Mesendoderm (in vitro differentiated cells): ENCODE measurements at regions not wholly inside any gene's neighbourhood (a gene's known extent, or its start where the extent isn't known, plus 50 kb on each side); places are given as distances from the start of the nearest gene placed in this dataset.
"Not testable (repeated sequence)": the region's sequence is repeated elsewhere in the genome, so short reads cannot be mapped to it uniquely, and the experiment has no call there.

Experiments
- DNase-seq: peaks from one replicate; pipeline ENCODE4 v3.0.0; 2013
- H2AK5ac ChIP-seq: 2 replicates; pipeline ENCODE4 v1.6.1; 2013; ENCODE audit warnings: low read length, inconsistent platforms
- H2BK120ac ChIP-seq: 2 replicates; pipeline ENCODE4 v1.6.1; 2013; ENCODE audit warnings: low read depth, mild to moderate bottlenecking, low read length, moderate library complexity, mixed read lengths
- H2BK15ac ChIP-seq: replicated peaks from 2 replicates; pipeline ENCODE4 v1.6.1; 2013; ENCODE audit warnings: low read depth, mild to moderate bottlenecking, moderate library complexity
- H2BK5ac ChIP-seq: 2 replicates; pipeline ENCODE4 v1.6.1; 2013; ENCODE audit warnings: low read length, inconsistent platforms
- H3K18ac ChIP-seq: 2 replicates; pipeline ENCODE4 v1.6.1; 2013; ENCODE audit warnings: mild to moderate bottlenecking, low read length, mixed read lengths
- H3K23ac ChIP-seq: one replicate; pipeline ENCODE4 v1.6.1; 2013; ENCODE audit warnings: low read length
- H3K27ac ChIP-seq: 2 replicates; pipeline ENCODE4 v1.5.1; 2013; ENCODE audit warnings: low read depth, mild to moderate bottlenecking, inconsistent platforms, low read length, moderate library complexity
- H3K27me3 ChIP-seq: 2 replicates; pipeline ENCODE4 v1.6.1; 2013; ENCODE audit warnings: low read length, control low read depth, mild to moderate bottlenecking, inconsistent platforms; ENCODE audit not compliant: insufficient read depth, poor library complexity
- H3K36me3 ChIP-seq: 2 replicates; pipeline ENCODE4 v1.6.1; 2013; ENCODE audit warnings: low read length, inconsistent platforms; ENCODE audit not compliant: control insufficient read depth, insufficient read depth
- H3K4ac ChIP-seq: one replicate; pipeline ENCODE4 v1.6.1; 2013; ENCODE audit warnings: low read depth, mild to moderate bottlenecking, low read length, moderate library complexity
- H3K4me1 ChIP-seq: 2 replicates; pipeline ENCODE4 v1.6.1; 2013; ENCODE audit warnings: low read depth, low read length, inconsistent platforms; ENCODE audit not compliant: control insufficient read depth
- H3K4me2 ChIP-seq: 2 replicates; pipeline ENCODE4 v1.6.1; 2013; ENCODE audit warnings: low read length
- H3K4me3 ChIP-seq: 2 replicates; pipeline ENCODE4 v1.5.1; 2013; ENCODE audit warnings: mild to moderate bottlenecking, low read length
- H3K56ac ChIP-seq: one replicate; pipeline ENCODE4 v1.6.1; 2013; ENCODE audit warnings: low read length
- H3K79me1 ChIP-seq: 2 replicates; pipeline ENCODE4 v1.6.1; 2013; ENCODE audit warnings: low read length, inconsistent platforms
- H3K79me2 ChIP-seq: 2 replicates; pipeline ENCODE4 v1.6.1; 2013; ENCODE audit warnings: mild to moderate bottlenecking, low read length; ENCODE audit not compliant: control insufficient read depth, insufficient read depth
- H3K9ac ChIP-seq: 2 replicates; pipeline ENCODE4 v1.6.1; 2013; ENCODE audit warnings: low read length, inconsistent platforms
- H4K5ac ChIP-seq: one replicate; pipeline ENCODE4 v1.6.1; 2013; ENCODE audit warnings: low read length
- H4K8ac ChIP-seq: one replicate; pipeline ENCODE4 v1.6.1; 2013; ENCODE audit warnings: low read depth, mild to moderate bottlenecking, control low read depth, low read length, moderate library complexity
- WGBS: extraction: QIAGEN DNeasy Blood & Tissue Kit; methylation state at CpG from one replicate; pipeline ENCODE4 v1.1.7; 2013; ENCODE audit warnings: low lambda C conversion rate, missing lambda C conversion rate; ENCODE audit not compliant: insufficient coverage; ENCODE audit errors: extremely low coverage; 5-methylcytosine and 5-hydroxymethylcytosine counted together

DNA sequence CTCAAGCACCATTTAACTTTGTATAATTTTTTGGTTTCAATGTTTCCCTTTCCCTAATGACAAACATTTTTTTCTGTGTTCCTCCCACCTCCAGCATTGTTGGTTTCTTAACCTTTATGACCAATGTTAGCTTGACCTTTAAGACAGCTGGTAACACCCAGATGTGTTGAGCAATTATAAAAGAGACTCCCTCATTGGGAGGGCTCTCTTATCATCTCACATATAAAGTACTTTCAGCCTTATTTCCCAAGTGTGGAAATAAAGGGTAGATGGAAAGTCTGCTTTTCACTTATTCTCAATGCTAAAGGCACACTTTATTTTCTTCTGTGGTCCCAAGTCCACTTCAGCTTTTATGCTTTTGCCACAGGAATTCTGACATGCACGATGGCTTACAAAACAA is 1420.4 kb downstream of the RAPGEF2 start:
- Histone ChIP-seq H2BK120ac (no peak overlapping the region), H3K4me1 (no peaks in the 10 kb centered on the region), H3K23ac (no peak overlapping the region), H2BK5ac (no peak overlapping the region), H4K8ac (no peak overlapping the region), H3K4me3 (no peak overlapping the region), H3K9ac (no peak overlapping the region), H3K79me2 (no peaks in the 10 kb centered on the region), H3K27me3 (no peaks in the 10 kb centered on the region), H3K4ac (no peak overlapping the region), H3K27ac (no peak overlapping the region), H2AK5ac (no peak overlapping the region), H3K4me2 (no peak overlapping the region), H3K36me3 (no peaks in the 10 kb centered on the region), H4K5ac (no peak overlapping the region), H2BK15ac (no peak overlapping the region), H3K79me1 (no peaks in the 10 kb centered on the region), H3K18ac (no peak overlapping the region), H3K56ac (no peak overlapping the region)
- no CpG with 5 or more reads among the region's 1 CpG for WGBS
- DNase-seq: no peak

DNA sequence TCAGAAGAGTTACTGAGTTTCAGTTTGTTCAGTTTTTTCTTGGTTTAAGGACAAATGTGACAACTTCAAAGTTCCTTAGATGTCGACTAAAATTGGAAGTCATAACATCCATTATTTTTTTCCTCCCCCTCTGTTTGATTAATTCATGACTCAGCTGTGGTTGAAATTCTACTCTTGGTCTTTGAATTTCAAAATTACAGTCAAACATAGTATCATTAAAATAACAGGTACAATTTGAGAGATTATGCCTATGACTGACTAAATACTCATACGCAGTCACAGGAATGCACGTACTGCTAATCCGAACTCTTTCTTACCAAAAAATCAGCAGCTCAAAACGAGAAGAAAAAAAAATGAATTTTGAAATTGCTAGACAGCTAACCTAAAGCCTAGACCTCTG is 1434.8 kb downstream of the RAPGEF2 start:
- no peak overlapping the region for H3K18ac ChIP-seq
- no peaks in the 10 kb centered on the region for H3K4me1 ChIP-seq
- no CpG with 5 or more reads among the region's 5 CpGs for WGBS

DNA sequence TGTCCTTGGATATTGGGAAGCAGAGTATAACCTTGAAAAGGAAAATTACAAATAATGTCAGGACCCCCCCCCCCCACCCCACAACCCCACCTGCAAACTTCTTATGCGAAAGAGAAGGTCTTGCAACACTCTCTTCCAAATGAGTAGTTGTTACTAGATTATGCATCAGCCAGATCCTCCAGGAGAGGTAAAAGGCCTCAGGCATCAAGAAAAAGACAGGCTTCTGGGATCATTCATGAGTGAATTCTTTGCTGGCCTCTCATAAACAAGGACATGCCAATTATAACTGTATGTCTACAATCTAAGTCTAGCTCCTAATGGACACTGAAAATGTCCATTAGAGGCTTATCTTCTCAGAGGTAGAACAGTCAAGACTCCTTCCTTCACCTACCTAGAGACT is 1443.3 kb downstream of the RAPGEF2 start:
- Histone ChIP-seq H3K4ac (no peak overlapping the region), H3K4me3 (no peak overlapping the region), H2BK120ac (no peak overlapping the region), H3K9ac (no peak overlapping the region), H3K4me2 (no peak overlapping the region), H3K4me1 (no peaks in the 10 kb centered on the region), H4K5ac (no peak overlapping the region), H3K27ac (no peak overlapping the region), H2AK5ac (no peak overlapping the region), H3K18ac (no peak overlapping the region), H2BK15ac (no peak overlapping the region), H4K8ac (no peak overlapping the region), H3K56ac (no peak overlapping the region), H3K79me1 (no peaks in the 10 kb centered on the region), H3K27me3 (no peaks in the 10 kb centered on the region), H3K23ac (no peak overlapping the region), H3K36me3 (no peaks in the 10 kb centered on the region), H3K79me2 (no peaks in the 10 kb centered on the region), H2BK5ac (no peak overlapping the region)
- peak; percentile 3 for DNase-seq
- no CpG with 5 or more reads among the region's 1 CpG for WGBS

More for the DNA sequence above, 1434.8 kb downstream of the RAPGEF2 start:
- no peak overlapping the region for H3K56ac ChIP-seq
- H2BK120ac ChIP-seq: no peak overlapping the region
- H3K4ac ChIP-seq: no peak overlapping the region
- H3K4me3 ChIP-seq: no peak overlapping the region
- no peak overlapping the region for H4K8ac ChIP-seq
- no peak for DNase-seq
- H3K36me3 ChIP-seq: no peaks in the 10 kb centered on the region
- no peak overlapping the region for H2BK5ac ChIP-seq
- H3K4me2 ChIP-seq: no peak overlapping the region
- H3K27ac ChIP-seq: no peak overlapping the region
- no peaks in the 10 kb centered on the region for H3K27me3 ChIP-seq
- H3K79me2 ChIP-seq: no peaks in the 10 kb centered on the region
- H2AK5ac ChIP-seq: no peak overlapping the region
- no peak overlapping the region for H2BK15ac ChIP-seq
- no peak overlapping the region for H4K5ac ChIP-seq
- H3K23ac ChIP-seq: no peak overlapping the region
- no peak overlapping the region for H3K9ac ChIP-seq
- H3K79me1 ChIP-seq: no peaks in the 10 kb centered on the region

DNA sequence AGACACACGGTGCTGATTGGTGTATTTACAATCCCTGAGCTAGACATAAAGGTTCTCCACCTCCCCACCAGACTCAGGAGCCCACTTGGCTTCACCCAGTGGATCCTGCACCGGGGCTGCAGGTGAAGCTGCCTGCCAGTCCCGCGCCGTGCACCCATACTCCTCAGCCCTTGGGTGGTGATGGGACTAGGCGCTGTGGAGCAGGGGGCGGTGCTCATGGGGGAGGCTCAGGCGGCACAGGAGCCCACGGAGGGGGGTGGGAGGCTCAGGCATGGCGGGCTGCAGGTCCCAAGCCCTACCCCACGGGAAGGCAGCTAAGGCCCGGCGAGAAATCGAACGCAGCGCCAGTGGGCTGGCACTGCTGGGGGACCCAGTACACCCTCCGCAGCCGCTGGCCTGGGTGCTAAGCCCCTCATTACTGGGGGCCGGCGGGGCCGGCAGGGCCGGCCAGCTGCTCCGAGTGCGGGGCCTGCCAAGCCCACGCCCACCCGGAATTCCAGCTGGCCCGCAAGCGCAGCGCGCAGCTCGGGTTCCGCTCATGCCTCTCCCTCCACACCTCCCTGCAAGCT is 1447.2 kb downstream of the RAPGEF2 start:
- H3K27me3 ChIP-seq, H2BK120ac ChIP-seq, H3K4me1 ChIP-seq, H3K9ac ChIP-seq, H4K5ac ChIP-seq, H3K4ac ChIP-seq, H3K56ac ChIP-seq, H4K8ac ChIP-seq, H2BK5ac ChIP-seq, H3K27ac ChIP-seq, H3K36me3 ChIP-seq, H3K4me2 ChIP-seq, H3K79me2 ChIP-seq, H3K23ac ChIP-seq, H3K18ac ChIP-seq, H2AK5ac ChIP-seq, H3K4me3 ChIP-seq, H2BK15ac ChIP-seq, DNase-seq, H3K79me1 ChIP-seq: not testable (repeated sequence)
- no CpG with 5 or more reads among the region's 32 CpGs for WGBS

DNA sequence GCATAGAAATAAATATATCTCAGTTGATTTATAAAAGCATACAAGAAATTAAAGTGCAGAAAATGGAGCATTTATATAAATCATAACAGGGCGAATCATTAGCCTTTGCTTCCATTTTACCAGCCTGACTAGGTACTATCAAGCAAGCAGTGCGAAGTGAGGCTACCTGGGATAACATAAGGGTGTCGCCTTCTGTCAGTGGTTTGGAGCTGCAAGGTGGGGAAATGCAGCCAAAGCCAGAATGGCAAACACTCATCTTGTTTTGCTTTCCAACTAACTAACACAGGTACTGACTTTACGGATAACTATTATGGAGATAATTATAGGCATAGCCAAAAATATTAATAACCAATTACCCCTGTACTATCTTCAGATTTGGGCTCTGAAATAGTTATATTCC is 1459.8 kb downstream of the RAPGEF2 start:
- no peak overlapping the region for H3K9ac ChIP-seq
- no peaks in the 10 kb centered on the region for H3K27me3 ChIP-seq
- no peaks in the 10 kb centered on the region for H3K79me2 ChIP-seq
- no peak overlapping the region for H3K4me3 ChIP-seq
- no peak overlapping the region for H3K27ac ChIP-seq
- WGBS: no CpG with 5 or more reads among the region's 4 CpGs
- no peak overlapping the region for H2BK5ac ChIP-seq
- no peaks in the 10 kb centered on the region for H3K4me1 ChIP-seq
- H3K23ac ChIP-seq: no peak overlapping the region
- DNase-seq: no peak
- no peak overlapping the region for H3K4me2 ChIP-seq
- H2AK5ac ChIP-seq: no peak overlapping the region
- H2BK15ac ChIP-seq: no peak overlapping the region
- H3K4ac ChIP-seq: no peak overlapping the region
- no peak overlapping the region for H4K5ac ChIP-seq
- H3K56ac ChIP-seq: no peak overlapping the region
- H2BK120ac ChIP-seq: no peak overlapping the region
- no peaks in the 10 kb centered on the region for H3K36me3 ChIP-seq
- H3K79me1 ChIP-seq: no peaks in the 10 kb centered on the region
- no peak overlapping the region for H4K8ac ChIP-seq
- no peak overlapping the region for H3K18ac ChIP-seq

DNA sequence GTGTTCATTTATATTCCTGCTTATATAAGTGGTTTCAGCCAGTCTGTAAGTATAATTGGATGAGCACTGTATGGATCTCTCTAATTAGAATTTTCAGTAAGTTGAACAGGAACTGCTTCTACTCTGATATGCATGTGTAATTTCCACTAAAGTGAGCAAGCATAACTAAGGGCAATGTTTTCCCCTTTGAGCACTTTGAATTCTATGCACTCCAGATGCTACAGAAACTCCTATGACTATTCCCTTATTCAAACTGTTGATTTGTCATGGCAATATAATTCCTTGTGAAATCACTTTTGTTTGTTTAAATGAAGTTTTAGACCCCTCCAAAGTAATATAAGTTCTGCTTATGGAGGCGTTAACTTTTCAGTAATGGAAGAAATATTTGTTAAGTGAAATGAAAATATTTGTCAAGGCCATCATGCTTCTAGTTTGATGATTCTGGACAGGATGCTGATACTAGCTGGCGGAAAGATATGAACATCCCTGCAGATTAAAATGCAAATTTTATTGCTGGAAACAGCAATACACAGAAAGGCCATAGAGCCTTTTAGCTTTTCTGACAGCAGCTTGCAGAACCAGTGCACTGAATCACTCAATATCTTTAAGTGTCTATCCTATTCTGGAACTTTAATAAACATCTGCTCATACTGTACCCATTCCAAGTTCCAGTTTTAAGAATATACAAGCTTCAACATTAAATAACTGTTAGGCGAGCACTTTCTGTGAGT is 1460.8 kb downstream of the RAPGEF2 start:
- H3K79me2 ChIP-seq: no peaks in the 10 kb centered on the region
- DNase-seq: no peak
- no peak overlapping the region for H3K56ac ChIP-seq
- no peak overlapping the region for H3K4me3 ChIP-seq
- no peak overlapping the region for H2BK120ac ChIP-seq
- H3K4ac ChIP-seq: no peak overlapping the region
- H3K27me3 ChIP-seq: no peaks in the 10 kb centered on the region
- no peak overlapping the region for H3K4me2 ChIP-seq
- H3K79me1 ChIP-seq: no peaks in the 10 kb centered on the region
- no peak overlapping the region for H4K8ac ChIP-seq
- no peak overlapping the region for H3K27ac ChIP-seq
- H3K18ac ChIP-seq: no peak overlapping the region
- no peak overlapping the region for H2BK15ac ChIP-seq
- H3K23ac ChIP-seq: no peak overlapping the region
- H2BK5ac ChIP-seq: no peak overlapping the region
- no peaks in the 10 kb centered on the region for H3K4me1 ChIP-seq
- H2AK5ac ChIP-seq: no peak overlapping the region
- H3K36me3 ChIP-seq: no peaks in the 10 kb centered on the region
- no peak overlapping the region for H4K5ac ChIP-seq
- WGBS: no CpG with 5 or more reads among the region's 3 CpGs
- no peak overlapping the region for H3K9ac ChIP-seq
